ENCODE measurements at regions not wholly inside any gene's neighbourhood (a gene's known extent, or its start where the extent isn't known, plus 50 kb on each side); places are given as distances from the start of the nearest gene placed in this dataset.

DNA sequence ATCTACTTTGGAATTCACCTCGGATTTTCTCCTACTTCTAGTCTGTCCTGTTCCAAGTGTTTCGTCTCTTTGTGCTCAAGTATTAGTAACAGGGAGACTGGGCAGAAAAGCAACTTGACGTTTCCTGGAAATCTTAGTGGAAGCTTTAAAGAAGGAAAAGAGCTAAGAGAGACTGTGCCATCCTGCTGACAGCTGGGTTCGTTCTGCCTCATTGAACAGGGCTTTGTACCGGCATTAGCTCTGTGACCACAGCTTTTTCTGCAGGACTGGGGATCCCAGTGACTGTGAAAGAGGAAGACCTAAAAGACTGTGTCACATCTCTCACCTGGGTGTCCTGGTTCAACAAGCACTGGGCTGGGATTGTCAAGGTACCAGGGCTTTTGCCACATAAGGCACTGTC lies 70.8 kb upstream of the CDCA7L start:
- H3K27ac Mint-ChIP-seq, result no peak overlapping the region
- H3K4me3 Mint-ChIP-seq, result no peak overlapping the region
- H3K36me3 Mint-ChIP-seq (ENCODE audit: low read depth), result no peaks in the 10 kb centered on the region
- H3K27me3 Mint-ChIP-seq (ENCODE audit: low read depth), result no peaks in the 10 kb centered on the region
- TF ChIP-seq CTCF (IDR thresholded peaks at IDR 0.05; ENCODE audit: unreplicated experiment in 3 of 3), result no peak
- H3K4me1 Mint-ChIP-seq, result no peaks in the 10 kb centered on the region
- H3K9me3 Mint-ChIP-seq, result no peaks in the 10 kb centered on the region

DNA sequence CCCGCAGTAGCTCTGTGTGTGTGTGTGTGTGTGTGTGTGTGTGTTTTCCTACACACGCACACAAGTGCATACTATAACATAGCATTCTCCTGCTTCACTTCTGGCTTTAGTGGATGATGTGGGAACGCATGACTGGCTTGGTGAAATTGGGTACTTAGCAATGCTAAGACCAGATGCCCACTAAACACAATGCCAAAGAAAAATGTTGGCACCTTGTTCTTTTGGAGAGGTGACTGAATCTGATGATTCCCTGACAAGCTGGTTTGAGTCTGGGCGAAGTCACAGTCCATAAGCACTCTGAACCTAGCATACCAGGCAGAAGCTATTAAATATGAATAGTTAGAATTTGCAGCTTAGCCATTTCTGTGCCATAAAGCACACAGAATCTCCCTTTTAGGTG lies 68.0 kb upstream of the CDCA7L start:
- H3K27me3 Mint-ChIP-seq (ENCODE audit: low read depth), result peaks cover 8% of the 10 kb centered on the region
- H3K27ac Mint-ChIP-seq, result no peak overlapping the region
- no peaks in the 10 kb centered on the region for H3K4me1 Mint-ChIP-seq
- H3K4me3 Mint-ChIP-seq, result no peak overlapping the region
- H3K36me3 Mint-ChIP-seq (ENCODE audit: low read depth), result no peaks in the 10 kb centered on the region
- H3K9me3 Mint-ChIP-seq, result no peaks in the 10 kb centered on the region
- no peak for TF ChIP-seq CTCF (IDR thresholded peaks at IDR 0.05; ENCODE audit: unreplicated experiment in 3 of 3)

DNA sequence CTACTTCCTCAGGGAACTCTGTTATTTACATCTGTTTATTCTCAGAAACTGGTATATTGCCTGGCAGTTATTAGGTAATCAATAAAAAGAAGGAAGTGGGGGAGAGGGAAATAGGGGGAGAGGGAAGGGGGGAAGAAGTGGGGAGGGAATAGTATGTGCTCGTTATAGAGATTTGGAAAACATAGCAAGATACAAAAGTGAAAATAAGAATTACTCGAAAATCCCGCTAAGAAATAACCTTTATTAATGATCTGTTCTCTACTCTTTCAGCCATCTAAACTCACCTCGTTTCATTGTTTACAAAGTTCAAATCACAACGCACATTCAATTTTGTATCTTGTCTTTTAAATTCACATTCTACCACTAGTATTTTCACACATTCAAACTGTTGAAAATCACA lies 63.0 kb upstream of the CDCA7L start:
- Mint-ChIP-seq H3K36me3 (ENCODE audit: low read depth) (no peaks in the 10 kb centered on the region), H3K9me3 (no peaks in the 10 kb centered on the region), H3K27ac (no peak overlapping the region), H3K27me3 (ENCODE audit: low read depth) (peaks cover 8% of the 10 kb centered on the region), H3K4me3 (no peak overlapping the region), H3K4me1 (peaks cover 14% of the 10 kb centered on the region)
- TF ChIP-seq CTCF (IDR thresholded peaks at IDR 0.05; ENCODE audit: unreplicated experiment in 3 of 3), result no peak

GRCh38 chr7:22008087-22008486 lies 62.4 kb upstream of the CDCA7L start:
- H3K27ac Mint-ChIP-seq, result no peak overlapping the region
- H3K27me3 Mint-ChIP-seq (ENCODE audit: low read depth), result peaks cover 8% of the 10 kb centered on the region
- H3K36me3 Mint-ChIP-seq (ENCODE audit: low read depth), result no peaks in the 10 kb centered on the region
- peaks cover 14% of the 10 kb centered on the region for H3K4me1 Mint-ChIP-seq
- H3K4me3 Mint-ChIP-seq, result no peak overlapping the region
- no peaks in the 10 kb centered on the region for H3K9me3 Mint-ChIP-seq
- no peak for TF ChIP-seq CTCF (IDR thresholded peaks at IDR 0.05; ENCODE audit: unreplicated experiment in 3 of 3)

DNA sequence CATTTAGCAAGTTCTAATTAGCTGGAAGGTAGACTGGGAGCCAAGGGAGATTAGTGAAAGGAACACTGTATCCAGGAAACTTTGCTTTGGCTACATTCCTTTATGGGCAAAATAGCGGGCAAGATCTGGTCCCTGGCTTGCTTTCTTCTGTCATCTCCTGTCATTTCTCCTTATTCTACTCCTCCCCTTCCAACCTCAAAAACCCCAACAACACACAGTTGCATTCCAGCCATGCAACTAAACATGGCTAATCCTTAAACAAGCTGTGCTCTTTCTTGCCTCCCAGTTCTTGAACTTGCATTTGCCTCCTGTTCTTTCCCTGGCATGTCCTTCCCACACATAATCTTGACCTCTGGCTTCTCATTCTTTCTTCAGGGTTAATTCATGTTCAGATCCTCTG lies 59.5 kb upstream of the CDCA7L start:
- H3K4me1 Mint-ChIP-seq, result peaks cover 19% of the 10 kb centered on the region
- no peaks in the 10 kb centered on the region for H3K36me3 Mint-ChIP-seq (ENCODE audit: low read depth)
- no peaks in the 10 kb centered on the region for H3K9me3 Mint-ChIP-seq
- H3K4me3 Mint-ChIP-seq, result no peak overlapping the region
- H3K27ac Mint-ChIP-seq, result no peak overlapping the region
- peaks cover 7% of the 10 kb centered on the region for H3K27me3 Mint-ChIP-seq (ENCODE audit: low read depth)
- TF ChIP-seq CTCF (IDR thresholded peaks at IDR 0.05; ENCODE audit: unreplicated experiment in 3 of 3), result no peak

GRCh38 chr7:22002726-22003125 lies 57.0 kb upstream of the CDCA7L start:
- TF ChIP-seq CTCF (IDR thresholded peaks at IDR 0.05; ENCODE audit: unreplicated experiment in 3 of 3), result no peak
- no peak overlapping the region for H3K4me3 Mint-ChIP-seq
- H3K9me3 Mint-ChIP-seq, result no peaks in the 10 kb centered on the region
- H3K27me3 Mint-ChIP-seq (ENCODE audit: low read depth), result no peaks in the 10 kb centered on the region
- H3K36me3 Mint-ChIP-seq (ENCODE audit: low read depth), result no peaks in the 10 kb centered on the region
- peak overlapping the region in 1 of 3 experiments; percentile 53 for H3K27ac Mint-ChIP-seq
- peaks cover 16% of the 10 kb centered on the region for H3K4me1 Mint-ChIP-seq
